Globus pallidus (tissue), 1 donor: ENCODE measurements at regions not wholly inside any gene's neighbourhood (a gene's known extent, or its start where the extent isn't known, plus 50 kb on each side); places are given as distances from the start of the nearest gene placed in this dataset.

Source experiments
- DNase-seq: peaks from one replicate; pipeline ENCODE4 v3.0.0-alpha.2; 2015; ENCODE audit warnings: low spot score

DNA sequence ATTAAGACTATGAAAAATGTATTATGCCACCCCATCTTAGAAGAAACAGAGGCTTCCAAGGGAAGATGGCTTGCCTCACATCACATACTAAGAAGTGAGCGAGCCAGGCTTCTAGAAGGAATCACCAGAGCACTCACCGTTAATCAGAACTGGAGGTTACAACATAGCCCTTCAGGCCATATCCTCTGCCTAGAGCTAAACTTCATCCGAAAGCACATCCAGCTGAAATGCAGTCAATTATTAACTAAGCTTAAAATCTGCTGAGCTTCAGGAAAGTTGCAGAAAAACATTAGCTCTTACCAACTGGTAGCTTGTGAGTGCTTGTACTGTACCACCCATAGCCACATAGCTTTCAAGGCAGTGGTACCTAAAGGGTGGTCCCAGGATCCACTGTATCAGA is 483.2 kb downstream of the TBL1XR1 start:
- DNase-seq: no peak

- no peak for DNase-seq
Measured at GRCh38 chr3:176712191-176712590, 485.1 kb downstream of the TBL1XR1 start.

DNA sequence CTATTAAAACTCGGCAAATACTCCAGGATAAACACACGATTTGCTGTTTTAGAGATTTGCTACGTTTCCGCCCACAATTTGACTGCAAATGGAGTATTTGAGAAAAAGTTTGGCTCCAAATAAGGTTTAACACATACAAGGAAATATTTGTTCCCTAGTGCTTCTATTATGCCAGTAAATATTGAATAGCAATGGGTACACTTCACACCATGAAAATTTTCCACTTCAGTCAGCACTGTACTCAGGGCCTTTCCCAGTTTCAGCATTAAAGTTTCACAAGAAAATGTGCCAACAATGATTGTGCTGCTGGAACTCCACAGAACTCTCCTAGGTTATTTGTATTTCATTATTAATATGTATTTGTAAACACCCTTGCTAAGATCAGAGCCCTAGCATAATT is 498.0 kb downstream of the TBL1XR1 start:
- no peak for DNase-seq

- no peak for DNase-seq
Measured at GRCh38 chr3:176697284-176697889, 499.9 kb downstream of the TBL1XR1 start.

DNA sequence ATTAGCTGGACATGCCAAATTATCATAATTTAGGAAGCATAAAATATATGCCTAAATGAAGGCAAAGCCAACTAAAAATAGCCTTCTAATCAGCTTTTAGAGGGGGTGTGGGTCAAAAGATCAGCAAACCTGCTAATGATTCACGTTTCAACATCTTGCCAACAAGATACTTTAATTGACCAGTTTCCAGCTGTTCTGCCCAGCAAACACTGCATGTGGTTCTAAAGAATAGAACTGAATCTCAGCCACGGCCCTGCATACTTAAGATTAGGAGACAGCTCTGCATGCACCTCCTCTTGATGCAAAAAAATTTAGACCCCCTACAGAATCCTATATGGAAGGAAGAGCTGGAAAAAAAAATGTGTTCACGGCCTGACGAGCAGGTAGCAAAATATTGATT is 500.5 kb downstream of the TBL1XR1 start:
- DNase-seq: no peak

DNA sequence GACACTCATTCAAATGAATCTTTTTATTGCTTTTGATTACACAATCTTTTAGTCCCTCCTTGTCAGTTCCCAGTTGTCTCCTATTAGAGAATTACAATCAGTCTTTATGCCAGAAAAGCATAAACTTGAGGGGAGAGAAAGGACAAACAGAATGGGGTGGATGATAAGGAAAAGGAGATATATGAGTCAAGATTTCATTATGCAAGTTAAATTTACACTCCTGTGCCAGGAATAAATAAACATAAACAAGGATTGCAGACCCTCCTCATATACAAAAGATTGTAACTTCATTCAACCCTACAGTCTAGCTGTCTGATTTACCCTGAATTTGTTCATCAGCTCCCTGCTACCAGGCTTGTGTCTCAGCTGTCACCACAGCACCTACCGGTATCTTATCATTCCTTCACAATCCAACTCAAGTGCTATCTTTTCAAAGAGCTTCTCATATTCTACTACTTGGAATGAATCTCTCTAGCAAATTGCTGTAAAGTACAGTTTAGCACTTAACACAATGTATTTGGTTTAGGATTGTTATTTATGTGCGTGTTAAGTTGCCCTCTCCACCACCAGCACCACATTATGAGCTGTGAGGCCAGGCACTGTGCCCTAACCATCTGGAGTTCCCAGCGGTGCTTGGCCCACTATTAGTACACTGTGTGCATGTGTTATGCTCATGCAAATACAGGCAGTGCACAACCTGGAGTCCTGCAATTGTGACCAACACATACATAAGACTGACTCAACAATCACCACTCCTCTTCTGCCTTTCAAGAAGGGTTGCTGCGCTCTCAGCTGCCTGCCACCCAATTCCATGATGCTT is 504.1 kb downstream of the TBL1XR1 start:
- no peak for DNase-seq

DNA sequence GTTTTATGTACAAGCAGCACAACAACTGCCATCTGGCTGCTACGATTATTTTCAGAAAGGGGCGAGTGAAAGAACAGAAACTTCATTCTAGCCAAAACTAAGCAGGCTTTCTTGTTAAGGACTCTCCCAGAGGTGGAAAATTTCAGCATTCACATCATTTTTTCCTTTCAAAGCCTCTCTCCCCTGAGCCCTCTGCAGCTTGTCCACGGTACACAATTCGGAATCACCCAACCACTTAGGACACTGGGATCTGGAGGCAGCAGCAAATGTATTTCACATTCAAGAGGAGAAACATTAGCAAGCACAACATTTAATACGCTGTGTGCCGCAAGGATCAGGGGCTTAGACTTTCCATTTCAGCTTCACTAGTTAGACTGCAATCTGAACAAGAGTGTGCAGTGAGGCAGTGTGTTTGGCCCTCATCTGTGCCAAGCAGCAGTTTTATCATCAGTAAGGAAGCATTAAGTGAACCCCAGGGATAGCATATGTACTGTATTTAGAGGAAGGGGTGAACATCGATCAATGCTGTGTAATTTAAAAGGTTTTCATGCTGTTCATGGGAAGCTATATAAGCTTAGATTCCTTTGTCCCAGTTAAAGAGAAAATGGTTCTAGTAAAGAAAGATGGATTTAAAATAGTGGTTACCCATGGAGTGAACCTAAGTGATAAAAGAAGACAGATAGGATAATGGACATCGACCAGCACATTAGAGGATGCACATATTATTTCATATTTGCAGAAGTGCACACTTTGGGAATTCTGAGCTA is 504.9 kb downstream of the TBL1XR1 start:
- DNase-seq: no peak

- DNase-seq: no peak
Measured at GRCh38 chr3:176690083-176690869, 507.0 kb downstream of the TBL1XR1 start.

- DNase-seq: no peak
Measured at GRCh38 chr3:176687754-176688153, 509.5 kb downstream of the TBL1XR1 start.

DNA sequence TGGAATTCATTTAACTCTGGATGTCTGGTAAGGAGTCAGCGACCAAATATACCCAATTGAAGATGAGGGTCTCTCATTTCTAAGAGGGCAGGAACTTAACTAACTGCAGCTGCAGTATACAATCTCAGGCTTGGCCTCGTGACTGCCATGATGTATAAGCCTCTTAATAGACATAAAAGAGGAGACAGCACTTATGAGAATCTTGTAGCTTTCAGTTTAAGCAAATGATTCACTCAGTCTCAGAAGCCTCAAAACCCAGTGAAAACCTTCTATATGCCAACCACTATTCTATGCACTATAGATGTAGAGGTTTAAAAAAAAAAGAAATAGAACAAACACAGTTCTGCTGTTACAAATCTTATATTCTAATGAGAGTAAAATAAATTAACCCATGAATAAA is 513.9 kb downstream of the TBL1XR1 start:
- DNase-seq: no peak

DNA sequence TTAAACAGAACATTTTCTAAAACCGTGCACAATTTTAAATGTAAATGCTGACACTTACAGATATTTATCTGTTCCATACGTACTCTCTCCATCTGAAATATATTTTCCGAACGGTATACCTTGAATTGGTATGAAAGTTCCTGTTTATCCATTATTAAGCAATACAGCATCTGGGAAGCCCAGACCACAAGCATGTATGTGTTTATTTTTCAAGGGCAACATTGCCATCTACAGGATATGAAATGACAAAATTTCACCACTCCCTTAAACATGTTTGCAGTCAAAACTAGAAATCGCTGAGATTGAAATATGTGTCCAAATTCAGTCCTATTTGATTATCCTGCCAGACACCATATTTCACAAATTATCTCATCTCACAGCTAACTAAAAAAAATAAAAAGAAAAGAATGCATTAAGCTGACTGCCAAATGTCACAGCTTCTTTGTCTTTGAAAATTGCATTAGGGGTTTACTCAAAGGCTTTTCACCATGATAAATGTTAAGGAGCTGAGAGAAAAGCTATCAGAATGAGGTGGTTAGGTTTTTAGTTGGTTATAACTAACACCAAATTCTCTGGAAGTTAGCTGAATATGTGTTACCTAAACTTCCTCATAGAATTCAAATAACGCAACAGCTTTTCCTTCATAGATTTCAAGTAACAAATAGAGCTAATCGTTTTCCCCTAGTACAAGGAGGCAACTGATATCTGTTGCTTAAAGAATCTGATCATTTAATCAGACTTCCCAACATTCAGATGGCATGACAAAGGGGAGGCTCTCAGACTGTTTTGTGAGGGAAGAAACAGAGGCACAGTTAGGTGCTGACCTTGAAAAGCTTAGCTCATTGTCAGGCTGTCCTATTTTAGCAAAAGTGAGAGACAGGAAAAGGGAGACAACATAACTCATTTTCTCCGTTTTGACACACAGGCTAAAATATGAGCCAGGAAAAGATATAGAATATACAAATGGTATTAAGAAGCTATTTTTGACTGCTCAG is 533.1 kb downstream of the TBL1XR1 start:
- DNase-seq: peak; percentile 45

DNA sequence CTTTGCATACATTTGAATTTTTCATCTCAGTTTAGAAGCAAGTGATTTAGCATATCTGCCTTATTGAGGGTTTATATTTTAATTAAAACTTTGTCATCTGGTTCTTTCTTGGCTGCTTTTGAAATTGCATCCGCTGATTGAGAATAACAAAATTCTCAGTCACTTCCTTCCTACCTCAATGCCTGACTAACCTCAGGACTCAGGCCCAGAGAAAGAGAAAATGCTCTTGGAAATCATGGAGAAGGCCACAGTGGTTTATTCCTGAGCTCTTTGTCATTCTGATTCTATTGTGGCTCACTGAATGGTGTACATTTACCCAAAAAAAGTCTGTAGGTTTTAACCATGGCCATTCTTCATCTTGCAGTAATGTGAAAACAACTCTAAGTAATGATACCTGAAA is 533.9 kb downstream of the TBL1XR1 start:
- DNase-seq: no peak

DNA sequence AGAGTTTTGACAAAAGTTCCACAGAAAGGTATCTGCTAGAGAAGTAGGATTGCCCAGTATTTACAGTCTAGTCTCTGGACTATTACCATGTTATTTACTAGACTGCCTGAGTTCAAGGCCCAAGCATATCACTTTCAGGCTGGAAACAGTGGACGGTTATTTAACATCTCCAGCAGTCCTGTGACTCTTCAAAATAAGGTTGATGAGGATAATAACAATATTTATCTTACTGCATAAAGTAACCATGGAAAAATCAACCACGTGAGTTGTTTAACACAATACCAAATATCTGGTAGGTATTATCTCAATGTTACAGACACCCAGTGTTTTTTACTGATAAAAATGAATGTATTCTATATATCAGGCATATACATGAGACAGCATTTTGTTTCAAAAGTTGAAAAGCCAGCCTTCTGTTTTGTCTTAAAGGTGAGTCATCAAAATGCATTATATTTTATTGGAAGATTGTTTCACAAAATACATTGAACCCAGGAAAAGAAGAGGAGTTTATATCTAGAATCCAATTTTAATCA is 535.8 kb downstream of the TBL1XR1 start:
- DNase-seq: no peak

- no peak for DNase-seq
Measured at GRCh38 chr3:176655404-176656094, 541.7 kb downstream of the TBL1XR1 start.

- no peak for DNase-seq
Measured at GRCh38 chr3:176651622-176652021, 545.7 kb downstream of the TBL1XR1 start.

DNA sequence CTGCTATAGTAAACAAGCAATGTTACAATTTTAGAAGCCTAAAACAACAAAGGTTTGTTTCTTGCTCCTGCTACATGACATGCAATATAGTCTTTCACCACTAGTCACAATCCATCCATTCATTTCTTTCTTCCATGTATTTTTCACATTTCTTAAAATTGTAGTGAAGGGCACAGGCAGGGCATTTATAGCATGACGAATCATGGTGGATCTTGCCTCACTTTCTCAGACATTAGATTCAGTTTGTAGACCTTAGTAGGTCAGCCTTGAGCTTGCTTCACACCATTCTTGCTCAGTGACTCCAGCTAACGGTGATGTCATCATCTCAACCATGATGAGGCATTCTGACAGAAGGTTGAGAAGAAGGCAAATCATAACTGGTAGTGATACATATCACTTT is 546.8 kb downstream of the TBL1XR1 start:
- no peak for DNase-seq

- no peak for DNase-seq
Measured at GRCh38 chr3:176647987-176648386, 549.3 kb downstream of the TBL1XR1 start.

GRCh38 chr3:176633511-176633910 is 563.8 kb downstream of the TBL1XR1 start:
- no peak for DNase-seq

DNA sequence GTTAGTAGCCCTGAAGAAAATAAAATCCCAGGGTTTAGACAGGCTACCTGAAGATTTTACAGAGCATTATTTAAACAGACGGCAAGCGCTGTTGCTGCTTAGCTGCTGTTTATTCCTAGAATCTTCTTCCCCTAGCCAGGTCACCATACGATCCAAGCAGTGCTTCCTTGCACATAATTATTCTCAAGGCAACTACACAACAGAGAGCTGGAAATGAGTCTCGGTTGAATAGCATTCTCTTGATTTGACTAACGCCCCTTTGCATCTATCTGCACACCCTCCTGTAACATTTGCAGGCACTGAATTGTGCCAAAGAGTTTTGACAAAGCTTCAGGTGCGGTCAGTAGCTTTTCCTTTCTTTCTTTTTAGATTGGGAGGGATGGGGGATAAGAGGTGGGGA is 564.4 kb downstream of the TBL1XR1 start:
- no peak for DNase-seq

DNA sequence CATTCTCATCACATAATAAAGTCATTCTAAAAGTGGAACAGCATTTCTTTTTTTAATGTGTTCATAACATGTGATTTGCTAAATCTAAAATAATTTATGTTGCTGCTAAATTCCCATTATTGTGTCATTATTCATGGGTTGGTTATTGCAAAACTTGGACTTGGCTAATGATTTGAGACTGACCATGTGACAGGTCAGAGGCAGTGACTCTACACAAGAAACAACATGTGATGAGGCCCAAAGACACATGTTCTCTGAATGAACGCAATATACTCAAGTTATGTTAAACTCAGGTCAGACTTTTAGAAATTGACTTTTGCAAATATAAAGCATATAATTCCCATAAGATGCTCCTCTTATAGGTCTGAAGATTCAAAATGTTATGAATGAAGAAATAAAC is 566.1 kb downstream of the TBL1XR1 start:
- DNase-seq: no peak
